ENCODE measurements at regions not wholly inside any gene's neighbourhood (a gene's known extent, or its start where the extent isn't known, plus 50 kb on each side); places are given as distances from the start of the nearest gene placed in this dataset.

- no peaks in the 10 kb centered on the region for H3K27me3 Mint-ChIP-seq (ENCODE audit: unreplicated experiment)
- TF ChIP-seq CTCF (IDR thresholded peaks at IDR 0.05; ENCODE audit: unreplicated experiment) = no peak
- no peak overlapping the region for H3K4me3 Mint-ChIP-seq (ENCODE audit: unreplicated experiment)
- DNase-seq (ENCODE audit: low spot score) = no peak
- H3K4me1 Mint-ChIP-seq (ENCODE audit: unreplicated experiment) = peaks cover 7% of the 10 kb centered on the region
- no peaks in the 10 kb centered on the region for H3K36me3 Mint-ChIP-seq (ENCODE audit: low read depth, unreplicated experiment)
- no peak overlapping the region for H3K27ac Mint-ChIP-seq (ENCODE audit: unreplicated experiment)
- H3K9me3 Mint-ChIP-seq (ENCODE audit: unreplicated experiment) = no peaks in the 10 kb centered on the region
These were observed 857.6 kb downstream of the GATA3 start for GRCh38 chr10:8912108-8912507.

GRCh38 chr10:8913720-8914119 lies 859.2 kb downstream of the GATA3 start:
- no peak for TF ChIP-seq CTCF (IDR thresholded peaks at IDR 0.05; ENCODE audit: unreplicated experiment)
- H3K27me3 Mint-ChIP-seq (ENCODE audit: unreplicated experiment) = no peaks in the 10 kb centered on the region
- no peak overlapping the region for H3K4me3 Mint-ChIP-seq (ENCODE audit: unreplicated experiment)
- H3K4me1 Mint-ChIP-seq (ENCODE audit: unreplicated experiment) = peaks cover 7% of the 10 kb centered on the region
- no peaks in the 10 kb centered on the region for H3K9me3 Mint-ChIP-seq (ENCODE audit: unreplicated experiment)
- H3K36me3 Mint-ChIP-seq (ENCODE audit: low read depth, unreplicated experiment) = no peaks in the 10 kb centered on the region
- no peak for DNase-seq (ENCODE audit: low spot score)
- no peak overlapping the region for H3K27ac Mint-ChIP-seq (ENCODE audit: unreplicated experiment)

- Mint-ChIP-seq H3K36me3 (ENCODE audit: low read depth, unreplicated experiment) (no peaks in the 10 kb centered on the region), H3K4me3 (ENCODE audit: unreplicated experiment) (no peak overlapping the region), H3K27me3 (ENCODE audit: unreplicated experiment) (no peaks in the 10 kb centered on the region), H3K4me1 (ENCODE audit: unreplicated experiment) (no peaks in the 10 kb centered on the region), H3K27ac (ENCODE audit: unreplicated experiment) (no peak overlapping the region), H3K9me3 (ENCODE audit: unreplicated experiment) (no peaks in the 10 kb centered on the region)
- no peak for DNase-seq (ENCODE audit: low spot score)
- TF ChIP-seq CTCF (IDR thresholded peaks at IDR 0.05; ENCODE audit: unreplicated experiment) = no peak
These were observed 864.8 kb downstream of the GATA3 start for GRCh38 chr10:8919280-8919679.

GRCh38 chr10:8921568-8921967 lies 867.1 kb downstream of the GATA3 start:
- no peaks in the 10 kb centered on the region for H3K27me3 Mint-ChIP-seq (ENCODE audit: unreplicated experiment)
- H3K4me1 Mint-ChIP-seq (ENCODE audit: unreplicated experiment) = no peaks in the 10 kb centered on the region
- no peak overlapping the region for H3K4me3 Mint-ChIP-seq (ENCODE audit: unreplicated experiment)
- H3K27ac Mint-ChIP-seq (ENCODE audit: unreplicated experiment) = no peak overlapping the region
- no peaks in the 10 kb centered on the region for H3K36me3 Mint-ChIP-seq (ENCODE audit: low read depth, unreplicated experiment)
- H3K9me3 Mint-ChIP-seq (ENCODE audit: unreplicated experiment) = no peaks in the 10 kb centered on the region
- no peak for TF ChIP-seq CTCF (IDR thresholded peaks at IDR 0.05; ENCODE audit: unreplicated experiment)
- no peak for DNase-seq (ENCODE audit: low spot score)

- no peak for DNase-seq (ENCODE audit: low spot score)
- Mint-ChIP-seq H3K36me3 (ENCODE audit: low read depth, unreplicated experiment) (no peaks in the 10 kb centered on the region), H3K4me1 (ENCODE audit: unreplicated experiment) (no peaks in the 10 kb centered on the region), H3K27me3 (ENCODE audit: unreplicated experiment) (no peaks in the 10 kb centered on the region), H3K4me3 (ENCODE audit: unreplicated experiment) (no peak overlapping the region), H3K27ac (ENCODE audit: unreplicated experiment) (no peak overlapping the region), H3K9me3 (ENCODE audit: unreplicated experiment) (no peaks in the 10 kb centered on the region)
- TF ChIP-seq CTCF (IDR thresholded peaks at IDR 0.05; ENCODE audit: unreplicated experiment) = no peak
These were observed 868.6 kb downstream of the GATA3 start for GRCh38 chr10:8923096-8923495.
